ENCODE measurements at regions not wholly inside any gene's neighbourhood (a gene's known extent, or its start where the extent isn't known, plus 50 kb on each side); places are given as distances from the start of the nearest gene placed in this dataset.
"Not testable (repeated sequence)": the region's sequence is repeated elsewhere in the genome, so short reads cannot be mapped to it uniquely, and the experiment has no call there.

DNA sequence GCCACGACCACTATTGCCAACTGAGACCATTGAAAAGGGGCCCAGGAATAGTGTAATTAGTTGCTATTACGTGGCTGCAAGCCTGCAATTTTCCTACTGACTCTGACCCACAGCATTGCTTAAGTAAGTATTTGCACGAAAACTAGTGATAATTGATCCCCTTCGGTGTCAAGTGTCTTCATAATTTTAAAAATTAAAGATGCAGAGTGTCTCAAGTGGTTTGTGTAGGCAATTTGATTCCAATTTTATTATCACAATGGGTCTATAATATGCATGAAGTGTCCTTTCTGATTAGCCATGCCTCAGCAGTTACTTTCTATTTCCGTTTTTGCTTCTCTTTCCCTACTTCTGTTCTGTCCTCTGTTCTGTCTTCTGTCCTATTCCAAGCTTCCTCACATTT is 259.2 kb downstream of the C3orf38 start:
- no peak for DNase-seq (ENCODE audit: low spot score)

DNA sequence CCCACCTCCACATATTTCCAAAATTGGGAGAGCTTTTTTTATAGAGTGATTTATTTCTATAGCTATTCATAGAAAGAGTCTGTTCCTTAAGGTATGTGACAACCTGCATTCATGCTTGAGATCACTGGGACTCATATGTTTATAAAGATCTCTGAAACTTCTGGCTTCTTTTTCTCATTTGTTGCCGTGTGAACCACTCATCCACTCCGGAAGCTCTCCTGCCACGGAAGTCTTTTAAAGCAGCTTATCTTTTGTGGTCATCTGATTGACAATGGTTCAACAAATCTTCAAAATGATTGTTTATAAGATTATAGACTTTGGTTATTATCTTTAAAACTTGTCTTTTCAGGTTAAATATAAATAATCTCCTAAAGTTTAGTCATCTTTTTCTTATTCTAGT is 260.5 kb downstream of the C3orf38 start:
- no peak for DNase-seq (ENCODE audit: low spot score)

DNA sequence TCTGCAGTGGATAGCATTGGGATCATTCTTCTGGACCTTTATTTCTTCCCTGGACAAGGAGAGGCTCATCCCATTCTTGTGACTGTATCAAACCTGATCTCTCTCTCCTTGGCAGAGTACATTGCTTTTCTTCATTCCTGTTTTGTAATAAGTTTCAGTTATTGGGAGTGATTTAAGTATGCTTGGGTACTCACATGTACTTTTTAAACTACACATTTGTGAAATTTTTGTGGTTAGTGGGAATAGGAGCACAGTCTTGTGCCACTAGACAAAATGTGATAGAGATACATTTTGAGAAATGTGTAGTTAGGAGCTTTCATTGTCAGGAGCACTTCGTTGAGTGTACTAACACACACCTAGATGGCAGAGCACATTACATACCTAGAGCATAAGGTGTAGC is 262.6 kb downstream of the C3orf38 start:
- DNase-seq (ENCODE audit: low spot score), result no peak

DNA sequence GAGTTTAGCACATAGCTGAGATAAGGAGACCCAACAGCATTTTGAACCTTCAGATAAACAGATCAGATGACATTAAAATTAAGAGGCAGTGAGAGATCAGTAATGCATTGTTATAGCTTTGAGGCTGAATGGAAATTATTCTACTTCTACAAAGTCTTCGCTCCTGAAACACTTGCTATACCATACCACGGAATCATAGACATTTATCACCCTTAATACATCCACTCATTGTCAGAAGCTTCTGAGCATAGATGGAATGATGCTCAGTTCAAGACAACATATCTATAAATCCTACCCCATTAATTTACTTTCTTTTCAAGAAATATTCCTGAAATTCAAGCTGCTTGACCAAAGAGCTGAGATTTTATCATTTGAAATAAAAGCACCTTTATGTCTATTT is 266.7 kb downstream of the C3orf38 start:
- DNase-seq (ENCODE audit: low spot score), result no peak

DNA sequence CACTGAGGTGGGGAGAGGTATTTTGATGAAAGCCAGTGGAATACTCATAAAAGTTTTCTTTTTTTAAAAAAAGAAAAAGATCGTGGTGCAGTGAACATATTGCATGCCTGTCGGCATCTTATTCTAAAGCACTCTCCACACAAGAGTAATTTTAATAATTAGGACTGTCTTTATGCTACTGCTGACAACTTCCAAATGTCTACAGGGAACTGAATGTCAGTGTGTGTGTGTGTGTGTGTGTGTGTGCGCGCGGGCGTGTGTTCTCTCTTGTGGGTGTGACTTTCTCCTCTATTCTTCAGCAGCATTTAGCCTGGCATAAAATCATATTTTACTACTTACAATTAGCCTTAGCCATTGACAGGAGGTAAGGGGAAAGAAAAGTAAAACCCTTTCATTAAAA is 268.5 kb downstream of the C3orf38 start:
- DNase-seq (ENCODE audit: low spot score), result no peak

DNA sequence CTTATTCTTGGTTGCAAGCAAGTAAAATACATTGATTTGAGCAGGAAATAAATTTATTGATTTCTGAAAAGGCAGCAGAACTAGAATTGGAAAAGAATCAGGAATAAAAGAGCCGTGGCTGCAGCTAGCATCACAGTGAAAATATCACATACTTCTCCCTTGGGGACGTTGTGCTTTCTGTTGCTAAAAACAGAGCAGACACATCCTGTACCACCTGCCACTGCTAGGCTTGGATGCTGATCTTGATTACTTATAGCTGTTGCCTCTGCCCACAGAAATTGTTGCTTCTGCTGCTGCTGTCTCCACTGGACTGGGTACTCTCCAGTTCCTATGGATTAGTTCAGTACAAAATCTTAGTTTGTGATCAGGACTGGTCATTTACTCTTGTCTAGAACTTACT is 283.8 kb downstream of the C3orf38 start:
- DNase-seq (ENCODE audit: low spot score), result peak; percentile 22

DNA sequence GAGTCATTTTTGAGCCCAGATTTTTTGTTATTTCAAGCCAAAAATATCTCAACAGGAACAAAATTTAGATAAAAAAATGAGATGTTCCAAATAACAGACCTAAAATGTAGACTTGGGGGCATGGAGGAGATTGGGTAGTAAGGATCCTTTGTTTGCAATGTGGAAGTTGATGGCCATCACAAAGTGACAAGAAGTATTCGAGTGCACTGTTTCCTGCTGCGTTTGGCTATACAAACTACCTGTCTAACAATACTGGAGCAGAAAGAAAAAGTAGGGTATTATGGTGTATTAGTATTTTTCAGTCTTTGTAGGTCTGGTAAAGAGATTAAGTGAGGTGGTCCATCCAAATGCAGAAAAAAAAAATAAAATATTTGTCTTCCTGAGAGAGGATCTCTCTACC is 284.2 kb downstream of the C3orf38 start:
- DNase-seq (ENCODE audit: low spot score), result no peak

DNA sequence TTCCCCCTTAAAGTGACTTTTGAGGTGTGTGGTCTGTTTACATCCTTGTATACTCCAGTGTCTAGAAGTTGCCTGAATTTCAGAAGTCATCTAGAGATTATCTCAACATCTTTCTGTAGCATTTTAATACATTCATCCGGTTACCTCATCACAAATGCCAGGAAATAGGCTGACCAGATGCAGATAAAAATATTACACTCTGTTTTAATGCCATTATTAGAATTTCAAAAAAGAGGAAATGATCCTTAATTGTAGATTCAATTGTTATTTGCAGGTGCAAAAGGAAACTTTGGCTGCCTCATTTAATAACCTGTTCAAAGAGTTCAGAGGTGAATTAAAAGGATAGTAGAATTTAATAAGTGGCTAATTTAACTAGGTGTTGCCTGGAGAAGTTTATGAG is 290.9 kb downstream of the C3orf38 start:
- DNase-seq (ENCODE audit: low spot score), result no peak

DNA sequence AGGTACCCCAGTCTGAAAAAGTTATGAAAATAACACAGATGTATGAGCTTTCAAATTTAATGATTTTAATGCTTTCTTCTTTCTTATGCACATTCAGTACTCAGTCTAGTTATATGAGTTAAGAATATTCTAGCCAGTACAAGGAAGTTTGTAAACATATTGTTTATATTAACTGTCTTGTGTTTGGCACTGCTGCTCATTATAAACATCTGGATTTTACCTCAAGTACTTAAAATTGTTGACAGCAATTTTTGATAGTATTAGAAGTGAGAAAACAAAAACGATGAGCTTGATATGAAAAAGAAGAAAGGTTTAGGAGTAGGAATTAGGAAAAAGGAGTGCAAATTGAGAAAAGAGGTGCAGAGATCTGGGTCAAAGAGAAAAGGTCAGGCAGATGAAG is 293.3 kb downstream of the C3orf38 start:
- no peak for DNase-seq (ENCODE audit: low spot score)

DNA sequence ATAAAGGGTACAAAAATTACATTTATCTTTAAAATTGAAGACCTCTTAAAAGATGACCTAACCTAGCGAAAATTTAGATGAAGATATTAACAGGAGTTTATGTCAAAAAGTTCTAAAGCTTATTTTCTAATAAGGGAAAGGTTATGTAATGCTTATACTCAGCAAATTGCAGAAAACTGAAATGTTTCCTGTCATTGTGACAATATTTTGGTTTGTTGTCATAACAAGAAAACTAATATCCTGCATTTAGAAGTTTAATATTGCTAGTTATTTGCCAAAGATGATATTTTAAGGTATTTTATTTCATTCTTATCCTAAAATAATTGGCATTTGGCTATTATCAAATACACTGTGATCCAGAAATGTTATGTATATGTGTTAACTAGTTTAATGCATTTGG is 294.5 kb downstream of the C3orf38 start:
- DNase-seq (ENCODE audit: low spot score), result no peak

DNA sequence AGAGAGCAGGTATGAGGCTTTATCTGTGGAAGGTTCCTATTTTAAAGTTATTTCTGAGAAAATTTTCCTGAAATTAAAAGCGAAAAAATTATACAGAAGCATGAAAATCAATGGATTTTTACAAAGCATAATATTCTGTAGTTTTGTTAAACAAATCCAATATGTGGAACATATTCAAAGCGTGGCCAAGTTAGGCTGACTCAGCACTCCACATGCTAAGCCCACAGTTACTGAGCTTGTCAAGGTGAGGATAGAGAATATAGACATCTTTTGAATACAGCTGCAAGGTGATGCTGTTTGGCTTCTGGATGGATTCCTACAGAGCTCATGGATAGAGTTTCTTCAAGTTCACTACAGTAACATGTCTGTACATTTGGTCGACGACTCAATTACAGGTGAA is 302.5 kb downstream of the C3orf38 start:
- DNase-seq (ENCODE audit: low spot score), result no peak

DNA sequence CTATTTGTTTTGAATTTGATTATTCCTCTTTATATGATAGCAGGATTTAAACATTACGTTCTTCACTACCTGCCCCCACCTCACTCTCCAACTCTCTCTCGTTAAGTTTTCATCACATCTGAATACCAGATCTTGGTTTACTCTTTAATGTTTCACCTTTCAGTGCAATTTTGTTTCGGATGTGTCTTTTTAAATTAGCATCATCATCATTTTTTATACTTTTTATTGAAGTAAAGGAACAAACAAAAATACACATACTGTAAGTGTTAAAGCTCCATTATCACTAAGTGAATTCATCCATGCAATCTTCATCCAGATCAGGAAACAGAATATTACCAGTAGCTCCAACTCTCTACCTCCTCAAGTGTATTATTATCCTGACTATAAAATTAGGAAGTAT is 310.6 kb downstream of the C3orf38 start:
- no peak for DNase-seq (ENCODE audit: low spot score)

DNA sequence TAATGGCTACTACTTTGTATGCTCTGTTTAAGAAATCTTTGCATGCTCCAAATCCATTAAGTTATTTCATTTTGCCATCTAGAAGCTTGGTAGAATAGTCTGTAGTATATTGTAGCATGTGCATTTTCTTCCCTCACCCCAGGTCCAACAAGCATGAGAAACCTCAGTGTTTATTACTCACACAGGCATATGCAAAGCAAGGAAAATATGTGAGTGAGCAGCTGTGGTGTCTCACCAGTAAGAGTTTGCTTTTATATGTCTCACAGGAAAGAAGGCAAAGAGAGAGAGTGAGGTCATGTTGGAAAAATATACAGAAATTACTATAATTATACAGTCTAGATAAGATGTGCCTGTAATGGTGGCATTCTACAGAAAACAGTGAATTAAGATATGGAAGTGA is 312.5 kb downstream of the C3orf38 start:
- no peak for DNase-seq (ENCODE audit: low spot score)

DNA sequence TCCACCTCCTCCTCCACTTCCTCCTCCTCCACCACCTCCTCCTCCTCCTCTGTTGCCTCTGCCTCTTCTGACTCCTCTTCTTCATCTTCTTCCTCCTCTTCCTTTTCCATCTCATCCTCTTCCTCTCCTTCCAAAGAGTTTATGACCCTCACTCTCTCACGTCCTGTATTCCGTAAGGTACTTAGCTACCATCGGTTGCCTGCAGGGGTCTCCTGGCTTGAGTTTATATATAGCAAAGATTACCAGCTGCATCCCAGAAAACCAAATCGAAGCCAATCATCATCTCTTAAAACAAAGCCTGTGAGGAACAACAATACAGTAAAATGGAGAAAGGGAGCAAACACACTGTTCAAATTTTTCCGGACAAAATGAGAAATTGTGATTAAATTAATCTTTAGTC is 317.4 kb downstream of the C3orf38 start:
- no peak for DNase-seq (ENCODE audit: low spot score)

DNA sequence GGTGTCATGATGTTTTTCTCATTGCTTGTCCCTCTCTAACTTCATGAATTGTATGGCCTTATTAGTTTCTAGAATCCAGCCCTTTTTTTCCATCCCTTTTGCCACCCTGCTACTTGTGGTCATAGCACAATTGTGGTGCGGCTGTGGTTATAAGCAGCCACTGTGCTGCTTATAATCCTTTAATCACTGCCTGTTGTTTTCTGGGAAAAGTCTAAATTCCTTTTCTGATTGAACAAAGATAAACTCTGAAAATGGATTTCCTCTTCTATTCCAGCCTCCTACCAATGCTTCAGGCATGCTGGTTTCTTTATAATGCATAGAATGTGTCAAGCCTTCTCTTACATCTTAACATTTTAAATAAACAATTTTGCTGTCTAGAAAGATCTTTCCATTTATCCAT is 319.5 kb downstream of the C3orf38 start:
- no peak for DNase-seq (ENCODE audit: low spot score)

DNA sequence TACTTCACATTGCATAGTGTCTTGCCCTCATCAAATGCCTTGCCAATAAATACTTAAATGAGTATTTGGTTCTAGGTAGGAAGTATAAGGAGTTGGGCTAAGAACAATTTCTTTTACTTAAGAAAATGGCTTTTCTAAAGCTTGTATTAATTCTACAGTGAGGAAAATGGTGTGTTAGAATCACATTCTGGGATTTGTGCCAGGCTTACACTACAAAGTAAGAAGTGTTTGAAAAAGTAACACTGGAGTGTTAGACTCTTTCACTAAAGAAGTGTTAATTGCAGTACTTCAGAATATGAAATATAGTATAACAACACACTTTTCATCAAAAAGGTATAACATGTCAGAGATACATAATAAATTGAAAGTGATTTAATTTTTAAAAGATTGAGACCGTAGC is 328.7 kb downstream of the C3orf38 start:
- no peak for DNase-seq (ENCODE audit: low spot score)

DNA sequence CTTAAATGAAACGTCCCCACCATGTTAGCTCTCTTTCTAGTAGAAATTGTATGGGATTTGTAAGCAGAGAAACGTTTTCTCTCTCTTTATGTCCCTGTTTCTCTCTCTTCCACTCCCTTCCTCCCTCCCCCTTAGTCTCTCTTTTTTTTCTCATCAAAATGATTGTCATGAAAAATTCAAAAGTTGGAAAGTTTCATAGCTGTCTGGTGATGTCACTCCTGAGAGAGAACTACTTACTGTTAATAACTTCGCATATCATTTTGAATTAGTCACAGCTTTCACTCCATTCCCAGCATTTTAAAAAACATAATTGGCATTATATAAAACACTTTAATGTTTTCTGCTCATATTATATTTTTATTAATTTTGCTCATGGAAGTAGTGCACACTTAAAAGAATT is 331.1 kb downstream of the C3orf38 start:
- DNase-seq (ENCODE audit: low spot score), result no peak

DNA sequence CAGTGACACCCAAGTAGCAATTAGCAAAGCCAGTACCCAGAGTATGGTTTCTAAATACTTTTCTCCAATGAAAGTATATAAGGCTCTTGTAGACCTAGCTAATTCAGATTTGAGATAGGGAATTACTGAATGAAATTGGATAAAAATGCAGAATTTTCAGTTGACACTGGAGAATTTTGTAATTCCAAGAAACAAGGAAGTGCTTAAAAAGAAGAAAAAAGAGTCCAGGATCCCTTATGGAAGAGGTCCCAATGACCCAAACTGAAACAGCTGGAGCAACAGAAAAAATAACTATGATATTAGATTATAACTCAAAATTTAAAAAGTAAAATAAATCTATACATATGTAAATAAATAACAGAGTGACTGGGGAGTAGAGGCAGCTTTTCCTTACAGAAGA is 335.2 kb downstream of the C3orf38 start:
- DNase-seq (ENCODE audit: low spot score), result no peak

DNA sequence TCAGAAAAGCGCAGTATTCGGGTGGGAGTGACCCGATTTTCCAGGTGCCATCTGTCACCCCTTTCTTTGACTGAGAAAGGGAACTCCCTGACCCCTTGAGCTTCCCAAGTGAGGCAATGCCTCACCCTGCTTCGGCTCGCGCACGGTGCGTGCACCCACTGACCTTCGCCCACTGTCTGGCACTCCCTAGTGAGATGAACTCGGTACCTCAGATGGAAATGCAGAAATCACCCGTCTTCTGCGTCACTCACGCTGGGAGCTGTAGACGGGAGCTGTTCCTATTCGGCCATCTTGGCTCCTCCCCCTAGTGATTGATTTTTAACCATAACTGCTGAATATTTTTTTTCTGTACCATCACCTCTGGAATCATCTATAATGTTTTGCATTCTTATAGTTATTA is 359.1 kb downstream of the C3orf38 start:
- DNase-seq (ENCODE audit: low spot score), result not testable (repeated sequence)

DNA sequence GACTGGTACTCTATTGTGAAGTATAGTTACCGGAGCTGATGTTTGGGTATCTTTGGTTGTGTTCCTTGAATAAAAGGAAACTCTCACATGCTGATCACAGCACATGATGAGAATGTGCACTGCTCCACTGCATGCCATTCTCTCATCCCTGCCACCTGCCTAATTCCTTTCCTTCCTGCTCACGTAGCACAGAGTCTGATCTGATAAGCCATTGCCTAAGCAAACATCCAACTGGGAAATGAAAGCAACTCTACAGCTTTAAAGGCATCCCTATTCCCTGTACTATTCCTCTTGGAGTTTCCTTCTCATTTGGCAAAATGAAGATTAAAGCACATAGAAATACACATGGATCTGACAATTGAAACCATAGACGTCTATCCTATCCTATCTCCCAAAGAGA is 359.8 kb downstream of the C3orf38 start:
- no peak for DNase-seq (ENCODE audit: low spot score)

DNA sequence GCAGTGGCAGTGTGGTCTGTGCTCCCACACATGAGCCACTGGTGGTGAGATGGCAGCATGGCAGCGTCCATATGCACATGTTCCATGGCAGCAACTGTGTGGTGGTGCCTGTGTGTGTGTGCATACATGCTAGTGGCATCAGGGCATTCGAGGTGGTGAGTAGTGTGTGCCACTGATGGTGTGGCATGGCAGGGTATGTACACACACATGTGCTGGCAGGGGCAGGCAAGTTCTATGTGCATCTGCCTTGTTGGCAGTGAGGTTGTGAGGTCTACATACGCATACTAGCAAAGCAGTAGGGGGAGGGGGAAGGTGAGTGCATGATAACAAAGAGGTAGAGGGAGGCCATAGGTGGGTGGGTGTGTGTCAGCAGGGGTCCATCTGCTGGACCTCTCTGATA is 378.7 kb downstream of the C3orf38 start:
- DNase-seq (ENCODE audit: low spot score), result no peak

DNA sequence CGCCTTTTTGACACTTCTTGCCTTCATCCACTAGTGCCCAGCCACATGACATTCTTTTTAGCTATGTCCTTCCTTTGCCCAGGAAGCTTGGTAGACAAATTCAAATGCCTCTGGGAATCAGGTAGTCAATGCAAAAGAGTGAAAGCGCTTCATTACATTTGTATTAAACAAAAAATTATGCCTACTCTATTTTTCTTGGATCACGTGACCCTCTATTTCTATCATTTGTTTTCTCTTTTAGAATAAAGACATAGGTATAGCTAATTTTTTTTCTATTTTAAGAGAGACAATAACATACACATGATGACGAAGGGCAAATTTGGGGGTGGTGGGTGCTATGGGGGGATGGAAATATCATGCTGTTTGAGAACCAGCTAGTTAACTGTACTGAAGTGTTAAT is 384.8 kb downstream of the C3orf38 start:
- no peak for DNase-seq (ENCODE audit: low spot score)

DNA sequence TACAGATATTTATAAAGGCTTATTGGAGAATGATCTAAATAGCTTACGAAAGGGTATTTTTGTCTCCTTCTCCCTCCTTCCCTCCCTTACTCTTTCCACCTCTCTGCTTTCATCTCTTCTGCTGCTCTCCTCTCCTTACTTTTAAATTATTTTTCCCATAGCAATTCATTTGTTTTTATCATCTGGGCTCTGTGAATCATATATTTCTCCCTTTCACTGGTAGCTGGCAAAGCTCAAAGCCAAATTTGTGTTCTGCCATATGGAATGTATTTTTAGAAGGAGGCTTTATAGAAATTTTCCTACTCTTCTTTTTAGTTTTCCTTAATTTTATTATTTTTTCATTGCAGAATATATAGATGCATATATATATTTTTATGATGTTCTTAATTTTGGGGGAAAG is 385.8 kb downstream of the C3orf38 start:
- DNase-seq (ENCODE audit: low spot score), result peak; percentile 10

DNA sequence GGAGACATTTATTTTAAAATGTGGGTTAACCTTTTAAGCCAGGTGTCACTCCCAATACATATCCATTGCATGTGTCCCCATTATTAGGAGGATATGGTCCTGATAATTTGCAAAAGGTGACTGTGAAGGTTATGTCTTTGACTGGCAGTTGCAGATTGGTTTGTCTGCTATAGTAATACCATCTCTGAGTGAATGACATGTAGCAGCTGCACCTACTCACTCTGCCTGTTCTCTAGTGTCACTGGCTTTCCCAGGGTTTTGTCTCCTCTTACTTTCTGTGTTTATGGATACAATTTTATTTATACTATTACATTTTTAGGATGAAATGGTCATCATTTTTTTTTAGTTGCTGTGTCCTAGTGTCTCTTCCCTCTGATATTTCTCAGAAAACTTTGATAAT is 393.2 kb downstream of the C3orf38 start:
- no peak for DNase-seq (ENCODE audit: low spot score)

DNA sequence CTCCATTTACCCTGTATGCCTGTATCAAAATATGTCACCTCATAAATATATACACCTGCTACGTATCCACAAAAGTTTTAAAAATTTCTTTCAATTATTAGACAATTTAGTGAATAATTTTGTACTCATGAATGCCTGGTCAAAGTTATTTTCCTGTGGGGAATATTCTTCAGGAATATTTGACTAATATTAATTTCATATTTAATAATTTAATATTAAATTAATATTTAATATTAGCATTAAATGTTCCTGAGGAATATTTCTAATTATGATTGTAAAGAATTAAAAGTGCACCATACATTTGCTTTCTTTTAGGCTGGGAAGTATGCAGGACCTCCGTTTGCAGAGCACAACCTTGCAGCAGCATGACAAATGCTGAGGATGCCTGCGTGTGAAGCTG is 422.7 kb downstream of the C3orf38 start:
- no peak for DNase-seq (ENCODE audit: low spot score)

Measured in pons (tissue), 1 donor.